GM12873 (cell line): ENCODE measurements at regions not wholly inside any gene's neighbourhood (a gene's known extent, or its start where the extent isn't known, plus 50 kb on each side); places are given as distances from the start of the nearest gene placed in this dataset.

Experiments
- CTCF ChIP-seq: IDR thresholded peaks from 2 replicates; pipeline ENCODE4 v1.5.1; 2012; ENCODE audit warnings: low read depth, mild to moderate bottlenecking, moderate library complexity, low read length, control low read depth; ENCODE audit not compliant: insufficient read depth; ENCODE audit errors: missing control alignments

- no peak for TF ChIP-seq CTCF
These were observed 444.0 kb downstream of the CCER1 start for GRCh38 chr12:90510948-90511347.

- no peak for TF ChIP-seq CTCF
These were observed 450.2 kb downstream of the CCER1 start for GRCh38 chr12:90504806-90505205.

- TF ChIP-seq CTCF, result no peak
These were observed 452.9 kb downstream of the CCER1 start for GRCh38 chr12:90502070-90502469.

- no peak for TF ChIP-seq CTCF
These were observed 453.6 kb downstream of the CCER1 start for GRCh38 chr12:90501412-90501811.

- TF ChIP-seq CTCF, result no peak
These were observed 455.2 kb downstream of the CCER1 start for GRCh38 chr12:90499795-90500194.

- no peak for TF ChIP-seq CTCF
These were observed 456.9 kb downstream of the CCER1 start for GRCh38 chr12:90497923-90498545.

GRCh38 chr12:90490355-90490754 is 464.6 kb downstream of the CCER1 start:
- no peak for TF ChIP-seq CTCF
